Adrenal gland (tissue), 5 donors: ENCODE measurements at regions not wholly inside any gene's neighbourhood (a gene's known extent, or its start where the extent isn't known, plus 50 kb on each side); places are given as distances from the start of the nearest gene placed in this dataset.

ENCODE experiments used
- POLR2A ChIP-seq, 2 donors: fragments of 450-650 bp; IDR thresholded peaks; one replicate each; pipeline ENCODE4 v1.6.1; 2017; ENCODE audit warnings: antibody characterized with exemption in 2 of 2, mild to moderate bottlenecking in 2 of 2, moderate library complexity in 1 of 2
- TF ChIP-seq, protein P1 (sequence below), 6 experiments: fragments of 450-650 bp in 4 of 6; fragments of 200-600 bp in 2 of 6; sonication (generic) in 1 of 6; IDR thresholded peaks; 1 replicate in 5 of 6; 2 replicates in 1 of 6; pipeline versions ENCODE4 v1.5.1 to v1.8.0; 2016 to 2021; ENCODE audit warnings: antibody characterized with exemption in 6 of 6, mild to moderate bottlenecking in 2 of 6, moderate library complexity in 1 of 6
- donor health status: DM: no; HTN: no; CAD: no.

DNA sequence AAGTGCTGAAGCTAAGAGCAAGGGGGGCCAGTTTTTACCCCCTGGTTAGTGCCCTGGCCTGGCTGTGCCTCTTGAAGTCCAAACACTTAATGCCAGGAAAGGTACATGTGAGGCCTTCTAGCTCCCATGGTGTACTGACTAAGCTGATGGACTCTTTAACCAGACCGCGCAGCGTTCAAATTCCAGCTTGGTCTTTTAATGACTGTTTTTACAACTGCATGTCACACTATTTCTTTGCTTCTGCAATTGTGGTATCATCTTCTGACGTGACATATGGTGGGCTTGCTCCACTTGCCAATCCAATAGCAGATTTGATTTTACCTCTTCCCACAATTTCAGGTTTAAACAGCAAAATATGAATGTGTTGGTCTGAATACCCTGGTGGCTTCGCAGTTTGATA lies 197.3 kb downstream of the HUNK start:
- no peak for TF ChIP-seq POLR2A (IDR thresholded peaks at IDR 0.05)
- TF ChIP-seq, protein P1, sequence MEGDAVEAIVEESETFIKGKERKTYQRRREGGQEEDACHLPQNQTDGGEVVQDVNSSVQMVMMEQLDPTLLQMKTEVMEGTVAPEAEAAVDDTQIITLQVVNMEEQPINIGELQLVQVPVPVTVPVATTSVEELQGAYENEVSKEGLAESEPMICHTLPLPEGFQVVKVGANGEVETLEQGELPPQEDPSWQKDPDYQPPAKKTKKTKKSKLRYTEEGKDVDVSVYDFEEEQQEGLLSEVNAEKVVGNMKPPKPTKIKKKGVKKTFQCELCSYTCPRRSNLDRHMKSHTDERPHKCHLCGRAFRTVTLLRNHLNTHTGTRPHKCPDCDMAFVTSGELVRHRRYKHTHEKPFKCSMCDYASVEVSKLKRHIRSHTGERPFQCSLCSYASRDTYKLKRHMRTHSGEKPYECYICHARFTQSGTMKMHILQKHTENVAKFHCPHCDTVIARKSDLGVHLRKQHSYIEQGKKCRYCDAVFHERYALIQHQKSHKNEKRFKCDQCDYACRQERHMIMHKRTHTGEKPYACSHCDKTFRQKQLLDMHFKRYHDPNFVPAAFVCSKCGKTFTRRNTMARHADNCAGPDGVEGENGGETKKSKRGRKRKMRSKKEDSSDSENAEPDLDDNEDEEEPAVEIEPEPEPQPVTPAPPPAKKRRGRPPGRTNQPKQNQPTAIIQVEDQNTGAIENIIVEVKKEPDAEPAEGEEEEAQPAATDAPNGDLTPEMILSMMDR (IDR thresholded peaks at IDR 0.05), result no peak
